ENCODE measurements at regions not wholly inside any gene's neighbourhood (a gene's known extent, or its start where the extent isn't known, plus 50 kb on each side); places are given as distances from the start of the nearest gene placed in this dataset.

GRCh38 chr12:85725991-85726390 lies 110.2 kb downstream of the RASSF9 start:
- ChIA-PET CTCF (no interaction called here), POLR2A (no interaction called here)
- ATAC-seq (ENCODE audit: low read depth) (no peak), DNase-seq (no peak)
- H3K4me3 Mint-ChIP-seq: no peak overlapping the region
- no peak for TF ChIP-seq CTCF (IDR thresholded peaks at IDR 0.05)
- no peaks in the 10 kb centered on the region for H3K36me3 Mint-ChIP-seq (ENCODE audit: low read depth)
- H3K4me1 Mint-ChIP-seq: no peaks in the 10 kb centered on the region
- no peaks in the 10 kb centered on the region for H3K27me3 Mint-ChIP-seq
- H3K27ac Mint-ChIP-seq: no peak overlapping the region
- no peaks in the 10 kb centered on the region for H3K9me3 Mint-ChIP-seq
- intact Hi-C loops (cut with micrococcal nuclease): no loop called here

- DNase-seq: no peak
- ChIA-PET POLR2A (no interaction called here), CTCF (no interaction called here)
- no peak overlapping the region for H3K27ac Mint-ChIP-seq
- H3K36me3 Mint-ChIP-seq (ENCODE audit: low read depth): no peaks in the 10 kb centered on the region
- no peak overlapping the region for H3K4me3 Mint-ChIP-seq
- H3K27me3 Mint-ChIP-seq: no peaks in the 10 kb centered on the region
- no peak for ATAC-seq (ENCODE audit: low read depth)
- no peaks in the 10 kb centered on the region for H3K4me1 Mint-ChIP-seq
- H3K9me3 Mint-ChIP-seq: no peaks in the 10 kb centered on the region
- intact Hi-C loops (cut with micrococcal nuclease): no loop called here
- no peak for TF ChIP-seq CTCF (IDR thresholded peaks at IDR 0.05)
Measured at GRCh38 chr12:85733221-85733840, 102.9 kb downstream of the RASSF9 start.

- Mint-ChIP-seq H3K27me3 (no peaks in the 10 kb centered on the region), H3K4me1 (no peaks in the 10 kb centered on the region), H3K9me3 (no peaks in the 10 kb centered on the region), H3K36me3 (ENCODE audit: low read depth) (no peaks in the 10 kb centered on the region), H3K27ac (no peak overlapping the region), H3K4me3 (no peak overlapping the region)
- POLR2A ChIA-PET: no interaction called here
- CTCF ChIA-PET: no interaction called here
- intact Hi-C loops (cut with micrococcal nuclease): no loop called here
- no peak for ATAC-seq (ENCODE audit: low read depth)
- DNase-seq: no peak
- TF ChIP-seq CTCF (IDR thresholded peaks at IDR 0.05): no peak
Measured at GRCh38 chr12:85733984-85734383, 102.2 kb downstream of the RASSF9 start.

- no peak for ATAC-seq (ENCODE audit: low read depth)
- Mint-ChIP-seq H3K36me3 (ENCODE audit: low read depth) (no peaks in the 10 kb centered on the region), H3K27ac (no peak overlapping the region), H3K9me3 (peaks cover 2% of the 10 kb centered on the region), H3K27me3 (no peaks in the 10 kb centered on the region), H3K4me3 (no peak overlapping the region), H3K4me1 (no peaks in the 10 kb centered on the region)
- no peak for TF ChIP-seq CTCF (IDR thresholded peaks at IDR 0.05)
- POLR2A ChIA-PET: no interaction called here
- CTCF ChIA-PET: no interaction called here
- no peak for DNase-seq
- intact Hi-C loops (cut with micrococcal nuclease): no loop called here
Measured at GRCh38 chr12:85740186-85740585, 96.0 kb downstream of the RASSF9 start.

- CTCF ChIA-PET: no interaction called here
- peaks cover 2% of the 10 kb centered on the region for H3K9me3 Mint-ChIP-seq
- intact Hi-C loops (cut with micrococcal nuclease): no loop called here
- H3K27me3 Mint-ChIP-seq: no peaks in the 10 kb centered on the region
- H3K4me3 Mint-ChIP-seq: no peak overlapping the region
- DNase-seq (no peak), ATAC-seq (ENCODE audit: low read depth) (no peak)
- POLR2A ChIA-PET: no interaction called here
- H3K36me3 Mint-ChIP-seq (ENCODE audit: low read depth): no peaks in the 10 kb centered on the region
- H3K27ac Mint-ChIP-seq: no peak overlapping the region
- no peak for TF ChIP-seq CTCF (IDR thresholded peaks at IDR 0.05)
- no peaks in the 10 kb centered on the region for H3K4me1 Mint-ChIP-seq
Measured at GRCh38 chr12:85741046-85741445, 95.2 kb downstream of the RASSF9 start.

Measured in activated B cell treated with CpG ODN at 0.5 μM for 24 hours (primary cell).